K562 (cell line): ENCODE measurements at regions not wholly inside any gene's neighbourhood (a gene's known extent, or its start where the extent isn't known, plus 50 kb on each side); places are given as distances from the start of the nearest gene placed in this dataset.

Source experiments
- ATAC-seq: fragments of 200-7000 bp; cut with Tn5 transposase; 3 replicates; pipeline ENCODE4 v1.9.1; 2020; ENCODE audit warnings: moderate library complexity
- BruUV-seq: library from RNA; stranded (reverse); fragments of 400-500 nt; replicated peaks from 2 replicates; lab custom pipeline; 2021; lab: Mats Ljungman, UMichigan
- CTCF ChIA-PET: fragments of 300-600 bp; formaldehyde crosslinking; extraction: SDS; loops from one replicate; lab custom pipeline; 2021; ENCODE audit warnings: low intra/inter-chr PET ratio; lab: Yijun Ruan, JAX
- POLR2A ChIA-PET: fragments of 300-600, 350-650 bp; sonication (Branson Sonifier 250); formaldehyde crosslinking; extraction: SDS; loops from one replicate; lab custom pipeline; 2021; ENCODE audit warnings: antibody characterized with exemption, inconsistent platforms; lab: Yijun Ruan, JAX
- DNase-seq, 4 experiments: peaks; one replicate each; pipeline versions ENCODE4 v3.0.0 to v3.0.0-alpha.2; 2011 to 2018; ENCODE audit warnings: low spot score in 3 of 4, mixed read lengths in 3 of 4; ENCODE audit errors: extremely low read depth in 1 of 4
- FAIRE-seq: peaks from 2 replicates; lab custom pipeline; 2011; peaks lifted over from hg19 to GRCh38; lab: Jason Lieb, UNC
- H2AFZ ChIP-seq: 2 replicates; pipeline ENCODE4 v1.6.0; 2011; ENCODE audit warnings: low read depth, low read length, control low read depth, inconsistent platforms
- H3K27ac ChIP-seq: fragments of 200-600 bp; 3 replicates; pipeline ENCODE4 v1.8.0; 2011; ENCODE audit warnings: low read depth, mild to moderate bottlenecking, control low read depth, inconsistent platforms, low read length, moderate library complexity, mixed read lengths; ENCODE audit errors: extremely low read depth
- H3K27me3 ChIP-seq, 2 experiments: fragments of 300-600 bp in 1 of 2; 2 replicates in 1 of 2; 3 replicates in 1 of 2; pipeline versions ENCODE4 v1.6.0 to v1.8.0; 2011; ENCODE audit warnings: inconsistent platforms in 2 of 2, low read length in 2 of 2, mild to moderate bottlenecking in 1 of 2, mixed read lengths in 1 of 2, moderate library complexity in 1 of 2; ENCODE audit not compliant: control insufficient read depth in 2 of 2, insufficient read depth in 2 of 2
- H3K36me3 ChIP-seq: fragments of 300-600 bp; 3 replicates; pipeline ENCODE4 v1.8.0; 2011; ENCODE audit warnings: mild to moderate bottlenecking, low read length, inconsistent platforms; ENCODE audit not compliant: control insufficient read depth, insufficient read depth
- H3K4me1 ChIP-seq, 2 experiments: fragments of 200-600 bp in 1 of 2; replicated peaks in 1 of 2; 2 replicates in 1 of 2; 3 replicates in 1 of 2; pipeline versions ENCODE4 v1.5.1 to v1.8.0; 2011; ENCODE audit warnings: inconsistent platforms in 2 of 2, low read length in 2 of 2, mild to moderate bottlenecking in 1 of 2, mixed read lengths in 1 of 2, moderate library complexity in 1 of 2; ENCODE audit not compliant: control insufficient read depth in 2 of 2, insufficient read depth in 2 of 2
- H3K4me2 ChIP-seq: 2 replicates; pipeline ENCODE4 v1.6.1; 2011; ENCODE audit warnings: low read length, control low read depth, inconsistent platforms, mixed read lengths; ENCODE audit not compliant: insufficient read depth
- H3K4me3 ChIP-seq: fragments of 200-600 bp; sonication (generic), shearing (Covaris generic); 2 replicates; pipeline ENCODE4 v1.5.1; 2016; ENCODE audit warnings: control low read depth, inconsistent platforms
- H3K79me2 ChIP-seq: fragments of 200-600 bp; 3 replicates; pipeline ENCODE4 v1.8.0; 2011; ENCODE audit warnings: low read length, inconsistent platforms; ENCODE audit not compliant: control insufficient read depth, insufficient read depth
- H3K9ac ChIP-seq, 2 experiments: 2 replicates each; pipeline versions ENCODE4 v1.6.0 to v1.6.1; 2011; ENCODE audit warnings: low read depth in 2 of 2, low read length in 2 of 2, control low read depth in 1 of 2, inconsistent platforms in 1 of 2, mild to moderate bottlenecking in 1 of 2, mixed read lengths in 1 of 2; ENCODE audit not compliant: insufficient read depth in 1 of 2
- H3K9me1 ChIP-seq: one replicate; pipeline ENCODE4 v1.6.0; 2011; ENCODE audit warnings: inconsistent platforms, mild to moderate bottlenecking, low read length, moderate library complexity; ENCODE audit not compliant: control insufficient read depth, insufficient read depth
- H3K9me3 ChIP-seq: replicated peaks from 2 replicates; pipeline ENCODE4 v1.5.1; 2011; ENCODE audit warnings: low read depth, low read length, inconsistent platforms; ENCODE audit not compliant: control insufficient read depth, insufficient read depth
- H4K20me1 ChIP-seq: replicated peaks from 2 replicates; pipeline ENCODE4 v1.6.1; 2011; ENCODE audit warnings: low read length, inconsistent platforms, mixed read lengths; ENCODE audit not compliant: control insufficient read depth, insufficient read depth
- ARHGAP35 ChIP-seq: fragments of 450-650 bp; IDR thresholded peaks from 2 replicates; pipeline ENCODE4 v1.6.1; 2018; ENCODE audit not compliant: partially characterized antibody
- DNMT1 ChIP-seq: fragments of 450-650 bp; IDR thresholded peaks from 2 replicates; pipeline ENCODE4 v1.6.1; 2016; ENCODE audit warnings: antibody characterized with exemption, mild to moderate bottlenecking
- ELF4 ChIP-seq: fragments of 450-650 bp; formaldehyde crosslinking; IDR thresholded peaks from 2 replicates; pipeline ENCODE4 v1.4.0; 2022; ENCODE audit warnings: missing genetic modification characterization
- MTF1 ChIP-seq: fragments of 250-450 bp; sonication (Bioruptor Pico); IDR thresholded peaks from 2 replicates; pipeline ENCODE4 v1.9.0; 2021; ENCODE audit warnings: moderate library complexity, mild to moderate bottlenecking, inconsistent platforms, borderline replicate concordance
- SLC30A9 ChIP-seq: fragments of 250-450 bp; sonication (Bioruptor Pico); IDR thresholded peaks from 2 replicates; pipeline ENCODE4 v1.8.0; 2022; ENCODE audit warnings: mild to moderate bottlenecking, moderate library complexity
- XRCC3 ChIP-seq: fragments of 450-650 bp; IDR thresholded peaks from 2 replicates; pipeline ENCODE4 v1.6.1; 2017; ENCODE audit warnings: mild to moderate bottlenecking, moderate library complexity
- ZEB2 ChIP-seq: fragments of 450-650 bp; IDR thresholded peaks from 2 replicates; pipeline ENCODE4 v1.6.1; 2016
- ZNF217 ChIP-seq: sonication (generic); formaldehyde crosslinking; IDR thresholded peaks from 2 replicates; pipeline ENCODE4 v1.8.0; 2022; ENCODE audit warnings: mild to moderate bottlenecking, missing genetic modification reagents
- WGBS: fragments of 100-300 bp; shearing (Covaris generic); methylation state at CpG from one replicate; pipeline ENCODE4 v1.1.6; 2016; ENCODE audit warnings: low coverage, mixed read lengths; ENCODE audit not compliant: insufficient coverage; ENCODE audit errors: missing lambda C conversion rate; 5-methylcytosine and 5-hydroxymethylcytosine counted together
- in situ Hi-C: fragments of 300-500 bp; cut with MboI; formaldehyde crosslinking; loops from 4 replicates; pipeline ENCODE4 v1.15.0; 2018; ENCODE audit warnings: inconsistent platforms, mixed read lengths
- intact Hi-C: fragments of 100-400 bp; cut with micrococcal nuclease; formaldehyde crosslinking; loops from 2 replicates; pipeline ENCODE4 v1.14.2; 2022
- TF ChIP-seq, protein P1 (sequence below), 2 experiments: fragments of 450-650 bp in 1 of 2; sonication (generic) in 1 of 2; formaldehyde crosslinking in 1 of 2; IDR thresholded peaks in 1 of 2; conservative IDR thresholded peaks in 1 of 2; 2 replicates each; pipeline versions ENCODE4 v1.6.1 to v1.8.1; 2016 to 2023; ENCODE audit warnings: mild to moderate bottlenecking in 2 of 2, moderate library complexity in 2 of 2, inconsistent platforms in 1 of 2, missing genetic modification reagents in 1 of 2
- TF ChIP-seq, protein P2 (sequence below): sonication (generic); formaldehyde crosslinking; IDR thresholded peaks from 2 replicates; pipeline ENCODE4 v1.9.0; 2022; ENCODE audit warnings: mild to moderate bottlenecking, missing genetic modification reagents

DNA sequence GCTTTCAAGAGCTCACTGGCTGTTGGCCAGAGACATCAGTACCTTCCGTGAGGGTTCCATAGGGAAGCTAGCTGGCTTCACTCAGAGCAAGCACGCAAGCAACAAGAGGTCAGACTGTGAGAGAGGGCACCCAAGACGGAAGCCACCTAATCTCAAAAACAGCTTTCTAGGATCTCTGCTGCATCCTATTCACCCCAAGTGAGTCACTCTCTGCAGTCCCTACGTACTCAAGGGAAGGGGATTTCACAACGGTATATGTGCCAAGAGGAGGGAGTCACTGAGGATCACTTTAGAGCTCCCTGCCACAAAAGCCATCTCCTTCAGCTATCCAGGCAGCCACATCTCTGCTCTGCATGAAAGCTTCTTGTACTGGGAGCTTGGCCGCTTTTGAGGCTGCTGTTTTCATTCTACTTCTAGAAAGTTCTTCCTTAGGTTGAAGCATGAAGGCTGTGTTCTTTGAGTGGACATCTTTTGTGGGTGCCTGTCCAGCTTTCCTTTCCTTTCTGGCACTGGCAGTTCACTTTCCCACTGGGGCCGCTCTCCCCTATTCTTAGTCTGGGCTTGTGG, 249.5 kb downstream of the MAN2A1 start:
- Histone ChIP-seq H3K9me3 (no peaks in the 10 kb centered on the region), H3K9me1 (no peaks in the 10 kb centered on the region), H4K20me1 (no peaks in the 10 kb centered on the region), H3K4me2 (no peak overlapping the region), H3K9ac (no peak overlapping the region), H2AFZ (no peak overlapping the region), H3K4me1 (no peaks in the 10 kb centered on the region), H3K79me2 (no peaks in the 10 kb centered on the region), H3K27me3 (no peaks in the 10 kb centered on the region; a peak in 1 of 5 replicates), H3K4me3 (no peak overlapping the region), H3K27ac (no peak overlapping the region), H3K36me3 (no peaks in the 10 kb centered on the region)
- FAIRE-seq: no peak
- DNase-seq: no peak
- intact Hi-C loops: no loop called here
- ChIA-PET CTCF (no interaction called here), POLR2A (no interaction called here)
- WGBS: 0% methylated on average over 7 of the region's 7 CpGs
- TF ChIP-seq SLC30A9 (CRISPR knock-in tag): no peak
- no TSS peak for BruUV-seq
- ATAC-seq: no peak
- in situ Hi-C loops: no loop called here

DNA sequence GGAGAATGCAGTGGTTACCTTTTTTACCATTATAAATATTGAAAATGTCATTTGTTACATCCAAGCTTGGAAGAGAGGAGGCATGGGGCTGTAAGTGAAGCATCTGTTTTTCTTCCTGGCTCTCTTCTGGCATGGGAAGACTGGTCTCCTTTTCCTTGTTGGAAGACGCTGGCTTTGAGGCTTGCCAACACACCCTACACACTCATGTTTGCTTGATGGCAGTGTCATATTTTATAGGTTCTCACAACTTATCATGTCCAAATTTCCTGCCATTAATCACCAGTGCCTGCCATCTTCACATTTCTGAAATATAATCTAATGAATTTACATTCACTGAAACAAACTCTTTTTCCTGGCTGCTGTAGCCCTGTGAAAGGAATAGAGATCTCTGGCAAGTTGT, 252.9 kb downstream of the MAN2A1 start:
- in situ Hi-C loops: no loop called here
- Histone ChIP-seq H2AFZ (no peak overlapping the region), H3K9ac (no peak overlapping the region), H3K4me3 (no peak overlapping the region), H3K27ac (no peak overlapping the region), H3K36me3 (no peaks in the 10 kb centered on the region), H3K79me2 (no peaks in the 10 kb centered on the region), H3K9me3 (no peaks in the 10 kb centered on the region), H3K4me1 (no peaks in the 10 kb centered on the region)
- intact Hi-C loops: no loop called here
- DNase-seq: no peak
- no peak for FAIRE-seq
- ChIA-PET POLR2A (interaction anchor here (1.2 kb wide), 1 partner anchor 12 kb away, joined by 3 read pairs; no protein-coding TSS in a partner anchor), CTCF (no interaction called here)
- no TSS peak for BruUV-seq
- TF ChIP-seq DNMT1 (no peak), MTF1 (no peak), ARHGAP35 (no peak), ELF4 (CRISPR knock-in tag) (no peak), XRCC3 (no peak), ZEB2 (no peak), ZNF217 (CRISPR knock-in tag) (no peak)
- TF ChIP-seq, protein P1, sequence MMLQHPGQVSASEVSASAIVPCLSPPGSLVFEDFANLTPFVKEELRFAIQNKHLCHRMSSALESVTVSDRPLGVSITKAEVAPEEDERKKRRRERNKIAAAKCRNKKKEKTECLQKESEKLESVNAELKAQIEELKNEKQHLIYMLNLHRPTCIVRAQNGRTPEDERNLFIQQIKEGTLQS (IDR thresholded peaks at IDR 0.05): no peak
- TF ChIP-seq, protein P1 (CRISPR knock-in tag; conservative IDR thresholded peaks at IDR 0.05): no peak
- TF ChIP-seq, protein P2, sequence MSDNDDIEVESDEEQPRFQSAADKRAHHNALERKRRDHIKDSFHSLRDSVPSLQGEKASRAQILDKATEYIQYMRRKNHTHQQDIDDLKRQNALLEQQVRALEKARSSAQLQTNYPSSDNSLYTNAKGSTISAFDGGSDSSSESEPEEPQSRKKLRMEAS: no peak
- TF ChIP-seq, all 486 proteins: peak for 0
- Histone ChIP-seq H3K4me2 (no peak overlapping the region), H3K27me3 (no peaks in the 10 kb centered on the region; a peak in 1 of 5 replicates), H3K9me1 (no peaks in the 10 kb centered on the region), H4K20me1 (no peaks in the 10 kb centered on the region)
- WGBS: 0% methylated on average over 1 of the region's 1 CpG
- ATAC-seq: no peak
